MM.1S (cell line): ENCODE measurements at regions not wholly inside any gene's neighbourhood (a gene's known extent, or its start where the extent isn't known, plus 50 kb on each side); places are given as distances from the start of the nearest gene placed in this dataset.

Experiments used
- DNase-seq: peaks from one replicate; pipeline ENCODE4 v3.0.0-alpha.2; 2015
- H2AFZ ChIP-seq: fragments of 300-600 bp; sonication (generic); 2 replicates; pipeline ENCODE4 v1.6.0; 2016; ENCODE audit warnings: antibody characterized with exemption, low read length
- H3F3A ChIP-seq: fragments of 300-600 bp; sonication (generic); 2 replicates; pipeline ENCODE4 v1.6.1; 2016; ENCODE audit warnings: mild to moderate bottlenecking, antibody characterized with exemption, low read length, moderate library complexity, mixed read lengths; ENCODE audit not compliant: insufficient read depth
- H3K27ac ChIP-seq: fragments of 300-600 bp; sonication (generic); 2 replicates; pipeline ENCODE4 v1.5.1; 2016; ENCODE audit warnings: mild to moderate bottlenecking, low read length
- H3K27me3 ChIP-seq: fragments of 300-600 bp; sonication (generic); replicated peaks from 2 replicates; pipeline ENCODE4 v1.6.0; 2016; ENCODE audit warnings: low read length; ENCODE audit not compliant: insufficient read depth
- H3K36me3 ChIP-seq: fragments of 300-600 bp; sonication (generic); replicated peaks from 2 replicates; pipeline ENCODE4 v1.6.1; 2016; ENCODE audit warnings: mild to moderate bottlenecking, low read length, mixed read lengths; ENCODE audit not compliant: insufficient read depth
- H3K4me1 ChIP-seq: fragments of 300-600 bp; sonication (generic); 2 replicates; pipeline ENCODE4 v1.6.1; 2016; ENCODE audit warnings: low read length, mixed read lengths
- H3K4me2 ChIP-seq: fragments of 300-600 bp; sonication (generic); 2 replicates; pipeline ENCODE4 v1.6.0; 2016; ENCODE audit warnings: low read depth, low read length
- H3K4me3 ChIP-seq: fragments of 300-600 bp; sonication (generic); 2 replicates; pipeline ENCODE4 v1.5.1; 2016; ENCODE audit warnings: low read length, mixed read lengths
- H3K79me2 ChIP-seq: fragments of 300-600 bp; sonication (generic); 2 replicates; pipeline ENCODE4 v1.6.1; 2016; ENCODE audit warnings: mixed run types, low read length, mixed read lengths
- H3K9ac ChIP-seq: fragments of 300-600 bp; sonication (generic); 2 replicates; pipeline ENCODE4 v1.6.1; 2016; ENCODE audit warnings: low read length, mixed read lengths
- H3K9me2 ChIP-seq: fragments of 300-600 bp; sonication (generic); replicated peaks from 2 replicates; pipeline ENCODE4 v1.6.1; 2016; ENCODE audit warnings: mild to moderate bottlenecking, low read length, mixed read lengths; ENCODE audit not compliant: insufficient read depth
- H3K9me3 ChIP-seq: fragments of 300-600 bp; sonication (generic); replicated peaks from 2 replicates; pipeline ENCODE4 v1.6.1; 2016; ENCODE audit warnings: mild to moderate bottlenecking, low read length, mixed read lengths; ENCODE audit not compliant: insufficient read depth
- H4K20me1 ChIP-seq: fragments of 300-600 bp; sonication (generic); 2 replicates; pipeline ENCODE4 v1.6.1; 2016; ENCODE audit warnings: mild to moderate bottlenecking, low read length, moderate library complexity, mixed read lengths; ENCODE audit not compliant: insufficient read depth
- EZH2 ChIP-seq: fragments of 300-600 bp; sonication (generic); optimal IDR thresholded peaks from 2 replicates; pipeline ENCODE3; 2017; ENCODE audit warnings: low read depth, mild to moderate bottlenecking, antibody characterized with exemption, low read length, mixed read lengths
- EZH2phosphoT487 ChIP-seq: fragments of 300-600 bp; sonication (generic); IDR thresholded peaks from 2 replicates; pipeline ENCODE4 v1.6.1; 2018; ENCODE audit warnings: antibody characterized with exemption, low read length
- TF ChIP-seq, protein P1 (sequence below): fragments of 300-600 bp; sonication (generic); IDR thresholded peaks from 2 replicates; pipeline ENCODE4 v1.5.1; 2016; ENCODE audit warnings: antibody characterized with exemption, low read length, mixed read lengths

GRCh38 chr1:59223989-59224634 is 72.8 kb upstream of the FGGY start:
- Histone ChIP-seq H3F3A (no peaks in the 10 kb centered on the region), H3K27ac (no peak overlapping the region), H3K4me2 (no peak overlapping the region), H3K9ac (no peak overlapping the region), H3K4me1 (no peaks in the 10 kb centered on the region), H3K9me2 (no peaks in the 10 kb centered on the region), H4K20me1 (no peaks in the 10 kb centered on the region), H3K79me2 (no peaks in the 10 kb centered on the region), H3K36me3 (no peaks in the 10 kb centered on the region), H2AFZ (no peak overlapping the region), H3K9me3 (no peaks in the 10 kb centered on the region), H3K27me3 (no peaks in the 10 kb centered on the region), H3K4me3 (no peak overlapping the region)
- no peak for DNase-seq
- TF ChIP-seq, protein P1, sequence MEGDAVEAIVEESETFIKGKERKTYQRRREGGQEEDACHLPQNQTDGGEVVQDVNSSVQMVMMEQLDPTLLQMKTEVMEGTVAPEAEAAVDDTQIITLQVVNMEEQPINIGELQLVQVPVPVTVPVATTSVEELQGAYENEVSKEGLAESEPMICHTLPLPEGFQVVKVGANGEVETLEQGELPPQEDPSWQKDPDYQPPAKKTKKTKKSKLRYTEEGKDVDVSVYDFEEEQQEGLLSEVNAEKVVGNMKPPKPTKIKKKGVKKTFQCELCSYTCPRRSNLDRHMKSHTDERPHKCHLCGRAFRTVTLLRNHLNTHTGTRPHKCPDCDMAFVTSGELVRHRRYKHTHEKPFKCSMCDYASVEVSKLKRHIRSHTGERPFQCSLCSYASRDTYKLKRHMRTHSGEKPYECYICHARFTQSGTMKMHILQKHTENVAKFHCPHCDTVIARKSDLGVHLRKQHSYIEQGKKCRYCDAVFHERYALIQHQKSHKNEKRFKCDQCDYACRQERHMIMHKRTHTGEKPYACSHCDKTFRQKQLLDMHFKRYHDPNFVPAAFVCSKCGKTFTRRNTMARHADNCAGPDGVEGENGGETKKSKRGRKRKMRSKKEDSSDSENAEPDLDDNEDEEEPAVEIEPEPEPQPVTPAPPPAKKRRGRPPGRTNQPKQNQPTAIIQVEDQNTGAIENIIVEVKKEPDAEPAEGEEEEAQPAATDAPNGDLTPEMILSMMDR = no peak
- TF ChIP-seq EZH2 (no peak), EZH2phosphoT487 (no peak)

GRCh38 chr1:59225594-59226316 is 71.1 kb upstream of the FGGY start:
- H3K4me3 ChIP-seq = no peak overlapping the region
- H2AFZ ChIP-seq = no peak overlapping the region
- H3K79me2 ChIP-seq = no peaks in the 10 kb centered on the region
- no peak overlapping the region for H3K27ac ChIP-seq
- no peaks in the 10 kb centered on the region for H3K36me3 ChIP-seq
- no peaks in the 10 kb centered on the region for H3K27me3 ChIP-seq
- no peaks in the 10 kb centered on the region for H3K9me3 ChIP-seq
- no peaks in the 10 kb centered on the region for H4K20me1 ChIP-seq
- no peaks in the 10 kb centered on the region for H3K9me2 ChIP-seq
- no peaks in the 10 kb centered on the region for H3F3A ChIP-seq
- DNase-seq = no peak
- TF ChIP-seq EZH2 = no peak
- TF ChIP-seq, protein P1 = no peak
- TF ChIP-seq EZH2phosphoT487 = no peak
- no peaks in the 10 kb centered on the region for H3K4me1 ChIP-seq
- no peak overlapping the region for H3K4me2 ChIP-seq
- no peak overlapping the region for H3K9ac ChIP-seq

- H4K20me1 ChIP-seq = no peaks in the 10 kb centered on the region
- TF ChIP-seq EZH2 (no peak), EZH2phosphoT487 (no peak)
- TF ChIP-seq, protein P1 = no peak
- H3K27me3 ChIP-seq = no peaks in the 10 kb centered on the region
- DNase-seq = no peak
- no peak overlapping the region for H3K4me3 ChIP-seq
- H3F3A ChIP-seq = no peaks in the 10 kb centered on the region
- H3K79me2 ChIP-seq = no peaks in the 10 kb centered on the region
- no peaks in the 10 kb centered on the region for H3K36me3 ChIP-seq
- H3K4me2 ChIP-seq = no peak overlapping the region
- H3K27ac ChIP-seq = no peak overlapping the region
- no peak overlapping the region for H2AFZ ChIP-seq
- H3K9ac ChIP-seq = no peak overlapping the region
- no peaks in the 10 kb centered on the region for H3K9me2 ChIP-seq
- H3K9me3 ChIP-seq = no peaks in the 10 kb centered on the region
- no peaks in the 10 kb centered on the region for H3K4me1 ChIP-seq
These were observed 67.8 kb upstream of the FGGY start for GRCh38 chr1:59229138-59229537.
